SH-SY5Y (cell line): ENCODE measurements at regions not wholly inside any gene's neighbourhood (a gene's known extent, or its start where the extent isn't known, plus 50 kb on each side); places are given as distances from the start of the nearest gene placed in this dataset.

ENCODE experiments used
- GATA2 ChIP-seq: IDR thresholded peaks from 2 replicates; pipeline ENCODE4 v1.6.1; 2011; ENCODE audit warnings: mild to moderate bottlenecking, low read depth, low read length
- GATA3 ChIP-seq: IDR thresholded peaks from 2 replicates; pipeline ENCODE4 v1.6.1; 2011; ENCODE audit warnings: low read depth, mild to moderate bottlenecking, low read length, moderate library complexity

- TF ChIP-seq GATA3, result no peak
- TF ChIP-seq GATA2, result no peak
Measured at GRCh38 chrX:43108828-43109227, 330.9 kb upstream of the PPP1R2C start.
